AG09309 (cell line): ENCODE measurements at regions not wholly inside any gene's neighbourhood (a gene's known extent, or its start where the extent isn't known, plus 50 kb on each side); places are given as distances from the start of the nearest gene placed in this dataset.
"Not testable (repeated sequence)": the region's sequence is repeated elsewhere in the genome, so short reads cannot be mapped to it uniquely, and the experiment has no call there.

Experiments
- DNase-seq: peaks from one replicate; pipeline ENCODE4 v3.0.0-alpha.2; 2010; ENCODE audit warnings: low read depth
- H3K4me3 ChIP-seq: 2 replicates; pipeline ENCODE4 v1.5.1; 2011; ENCODE audit warnings: mild to moderate bottlenecking, low read depth, low read length, moderate library complexity; ENCODE audit not compliant: control insufficient read depth
- TF ChIP-seq, protein P1 (sequence below): IDR thresholded peaks from 2 replicates; pipeline ENCODE4 v1.5.1; 2011; ENCODE audit warnings: mild to moderate bottlenecking, low read depth, low read length, inconsistent platforms; ENCODE audit not compliant: insufficient read depth, control insufficient read depth; ENCODE audit errors: missing control alignments

DNA sequence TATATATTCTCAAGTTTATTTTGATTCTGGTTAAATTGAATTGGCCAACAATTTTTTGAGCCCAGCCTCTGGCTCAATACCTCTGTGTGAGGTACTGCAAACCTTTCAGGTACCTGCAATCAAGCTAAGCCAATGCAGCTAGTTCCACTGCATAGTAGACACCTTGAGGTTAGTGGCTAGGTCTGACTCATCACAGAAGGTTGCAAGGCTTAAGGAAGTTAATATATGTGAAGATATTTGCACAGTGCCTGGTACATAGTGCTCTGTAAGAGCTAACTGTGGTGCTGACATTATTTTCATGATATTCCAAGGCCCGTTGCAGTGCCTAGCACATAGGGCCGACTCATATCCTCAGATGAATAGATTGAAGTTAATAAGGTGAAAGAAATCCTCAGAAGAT, 330.5 kb upstream of the KAZN start:
- TF ChIP-seq, protein P1, sequence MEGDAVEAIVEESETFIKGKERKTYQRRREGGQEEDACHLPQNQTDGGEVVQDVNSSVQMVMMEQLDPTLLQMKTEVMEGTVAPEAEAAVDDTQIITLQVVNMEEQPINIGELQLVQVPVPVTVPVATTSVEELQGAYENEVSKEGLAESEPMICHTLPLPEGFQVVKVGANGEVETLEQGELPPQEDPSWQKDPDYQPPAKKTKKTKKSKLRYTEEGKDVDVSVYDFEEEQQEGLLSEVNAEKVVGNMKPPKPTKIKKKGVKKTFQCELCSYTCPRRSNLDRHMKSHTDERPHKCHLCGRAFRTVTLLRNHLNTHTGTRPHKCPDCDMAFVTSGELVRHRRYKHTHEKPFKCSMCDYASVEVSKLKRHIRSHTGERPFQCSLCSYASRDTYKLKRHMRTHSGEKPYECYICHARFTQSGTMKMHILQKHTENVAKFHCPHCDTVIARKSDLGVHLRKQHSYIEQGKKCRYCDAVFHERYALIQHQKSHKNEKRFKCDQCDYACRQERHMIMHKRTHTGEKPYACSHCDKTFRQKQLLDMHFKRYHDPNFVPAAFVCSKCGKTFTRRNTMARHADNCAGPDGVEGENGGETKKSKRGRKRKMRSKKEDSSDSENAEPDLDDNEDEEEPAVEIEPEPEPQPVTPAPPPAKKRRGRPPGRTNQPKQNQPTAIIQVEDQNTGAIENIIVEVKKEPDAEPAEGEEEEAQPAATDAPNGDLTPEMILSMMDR, result no peak
- no peak overlapping the region for H3K4me3 ChIP-seq
- DNase-seq, result no peak

DNA sequence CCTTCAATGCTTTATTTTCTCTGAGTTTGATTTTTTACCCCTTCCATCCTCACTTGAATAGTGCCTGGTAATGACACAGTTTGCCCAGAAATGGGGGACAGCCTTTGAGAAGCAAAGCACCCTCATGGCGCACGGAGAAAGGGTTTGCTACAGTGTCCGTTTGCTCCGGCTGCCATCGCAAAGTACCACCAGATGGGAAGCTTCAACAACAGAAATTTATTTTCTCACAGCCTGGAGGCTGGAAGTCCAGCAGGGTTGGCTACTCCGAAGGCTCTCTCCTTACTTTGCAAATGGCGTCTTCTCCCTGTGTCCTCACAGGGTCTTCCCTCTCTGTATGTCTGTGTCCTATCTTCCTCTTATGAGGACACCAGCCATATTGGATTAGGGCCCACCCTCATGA, 327.7 kb upstream of the KAZN start:
- TF ChIP-seq, protein P1, result no peak
- DNase-seq, result no peak
- H3K4me3 ChIP-seq, result no peak overlapping the region

DNA sequence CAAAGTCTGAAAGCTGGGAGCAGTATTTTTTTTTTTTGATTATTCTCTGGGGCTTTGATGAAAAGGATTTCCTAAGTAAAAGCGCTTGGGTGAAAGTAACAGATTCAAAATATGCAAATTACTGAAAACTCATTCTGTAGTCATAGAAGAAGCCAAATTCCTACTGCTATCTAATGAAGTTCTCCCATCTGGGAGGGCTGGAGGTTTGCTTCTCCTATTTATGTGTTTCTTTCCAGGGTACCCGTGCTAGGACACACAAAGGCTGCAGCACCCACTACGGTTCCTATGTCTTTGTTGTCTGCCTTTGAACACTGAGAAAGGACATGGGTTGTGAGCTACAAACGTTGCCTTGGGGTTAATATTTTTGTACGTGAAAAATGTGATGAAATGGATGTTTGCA, 324.7 kb upstream of the KAZN start:
- no peak for DNase-seq
- no peak overlapping the region for H3K4me3 ChIP-seq
- TF ChIP-seq, protein P1, result no peak

DNA sequence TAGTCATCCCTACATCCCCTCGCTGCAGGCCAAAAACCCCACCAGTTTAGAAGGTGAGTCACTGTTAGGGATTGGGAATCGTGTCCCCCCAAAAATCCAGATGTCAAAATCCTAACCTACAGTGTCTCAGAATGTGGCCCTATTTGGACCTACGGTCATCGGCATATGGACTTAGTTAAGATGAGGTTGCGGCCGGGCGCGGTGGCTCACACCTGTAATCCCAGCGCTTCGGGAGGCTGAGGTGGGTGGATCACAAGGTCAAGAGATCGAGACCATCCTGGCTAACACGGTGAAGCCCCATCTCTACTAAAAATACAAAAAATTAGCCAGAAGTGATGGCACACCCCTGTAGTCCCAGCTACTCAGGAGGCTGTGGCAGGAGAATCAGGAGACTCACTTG, 318.6 kb upstream of the KAZN start:
- DNase-seq, H3K4me3 ChIP-seq: not testable (repeated sequence)

DNA sequence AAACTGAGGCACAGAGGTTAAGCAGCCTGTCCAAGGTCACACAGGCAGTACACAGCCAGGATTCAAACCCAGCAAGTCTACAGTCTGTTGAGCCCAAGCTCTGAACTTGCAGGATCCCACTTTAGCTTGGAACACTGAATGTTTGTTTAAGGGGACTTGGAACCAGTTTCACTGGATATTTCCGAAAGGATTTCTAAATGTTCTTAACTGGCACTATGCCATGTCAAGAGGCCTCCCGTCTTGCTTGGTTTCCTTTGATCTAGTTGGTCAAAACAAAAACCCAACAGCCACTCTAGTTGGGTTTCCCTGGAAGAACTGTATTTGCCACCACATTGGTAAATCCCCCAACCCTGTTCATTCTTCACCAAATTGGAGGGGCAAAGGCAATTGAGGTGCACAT, 317.6 kb upstream of the KAZN start:
- DNase-seq, result no peak
- no peak overlapping the region for H3K4me3 ChIP-seq
- TF ChIP-seq, protein P1, result no peak

DNA sequence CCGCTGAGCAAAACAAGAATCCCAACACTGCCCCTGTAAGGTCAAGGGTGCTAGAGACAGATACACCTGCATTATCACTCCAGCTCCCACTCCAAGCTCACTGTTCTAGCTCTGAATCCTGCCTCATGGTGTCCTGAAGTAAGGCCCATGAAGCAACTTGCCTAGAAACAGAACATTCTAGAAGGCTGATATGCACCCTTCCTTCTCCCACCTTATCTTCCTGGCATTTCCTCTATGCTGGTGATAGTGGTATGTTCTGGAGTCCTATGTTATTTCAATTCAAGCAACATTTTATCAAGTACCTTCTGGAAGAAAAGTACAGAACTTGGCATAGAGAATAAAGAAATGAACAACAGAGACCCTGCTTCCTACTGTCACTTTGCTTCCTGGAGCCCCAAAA, 317.1 kb upstream of the KAZN start:
- no peak overlapping the region for H3K4me3 ChIP-seq
- no peak for DNase-seq
- TF ChIP-seq, protein P1, result no peak

DNA sequence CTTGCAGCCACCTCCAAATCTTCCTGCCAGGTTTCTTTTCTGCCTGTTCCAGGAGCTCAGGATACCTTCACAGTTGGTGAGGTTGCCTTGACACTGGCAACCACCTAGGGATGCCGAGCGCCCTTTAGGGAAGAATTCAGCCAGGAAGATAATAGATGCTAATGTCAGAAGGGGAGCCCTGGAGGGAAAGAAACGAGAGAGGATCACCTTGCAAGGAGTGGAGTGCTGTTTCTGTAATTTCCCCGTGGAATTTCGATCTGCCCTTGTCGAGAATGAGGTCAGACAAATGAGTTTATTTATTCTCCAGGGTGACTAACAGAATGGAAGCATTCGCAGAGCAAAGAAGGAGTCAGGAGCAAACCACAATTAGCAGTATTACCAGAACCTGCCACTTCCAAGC, 315.8 kb upstream of the KAZN start:
- no peak for DNase-seq
- TF ChIP-seq, protein P1, result no peak
- H3K4me3 ChIP-seq, result no peak overlapping the region
